MCF 10A (cell line): ENCODE measurements at regions not wholly inside any gene's neighbourhood (a gene's known extent, or its start where the extent isn't known, plus 50 kb on each side); places are given as distances from the start of the nearest gene placed in this dataset.

Experiments
- BruUV-seq: library from RNA; stranded (reverse); fragments of 400-500 nt; replicated peaks from 2 replicates; lab custom pipeline; 2021; lab: Mats Ljungman, UMichigan
- CTCF ChIA-PET: fragments of 300-600 bp; sonication (Branson Sonifier 250); formaldehyde crosslinking; extraction: SDS; loops from one replicate; lab custom pipeline; 2021; ENCODE audit warnings: antibody characterized with exemption, inconsistent platforms; lab: Yijun Ruan, JAX
- POLR2A ChIA-PET: fragments of 300-600, 350-650 bp; sonication (Branson Sonifier 250); formaldehyde crosslinking; extraction: SDS; loops from one replicate; lab custom pipeline; 2020; ENCODE audit warnings: antibody characterized with exemption, inconsistent platforms; lab: Yijun Ruan, JAX
- DNase-seq: peaks from one replicate; pipeline ENCODE4 v3.0.0-alpha.2; 2018; ENCODE audit not compliant: unreplicated experiment
- H3K27ac Mint-ChIP-seq: one replicate; pipeline ENCODE4 v1.8.0; 2022; ENCODE audit warnings: mild to moderate bottlenecking, low read depth, mixed read lengths; ENCODE audit not compliant: unreplicated experiment
- H3K27me3 Mint-ChIP-seq: one replicate; pipeline ENCODE4 v1.8.0; 2022; ENCODE audit warnings: mixed read lengths; ENCODE audit not compliant: insufficient read depth, unreplicated experiment
- H3K36me3 Mint-ChIP-seq: one replicate; pipeline ENCODE4 v1.8.0; 2022; ENCODE audit warnings: mild to moderate bottlenecking, moderate library complexity, mixed read lengths; ENCODE audit not compliant: insufficient read depth, unreplicated experiment
- H3K4me1 Mint-ChIP-seq: one replicate; pipeline ENCODE4 v1.8.0; 2022; ENCODE audit warnings: mixed read lengths; ENCODE audit not compliant: insufficient read depth, unreplicated experiment
- H3K4me3 Mint-ChIP-seq: one replicate; pipeline ENCODE4 v1.8.0; 2022; ENCODE audit warnings: mild to moderate bottlenecking, moderate library complexity, mixed read lengths; ENCODE audit not compliant: unreplicated experiment
- H3K9me3 Mint-ChIP-seq: one replicate; pipeline ENCODE4 v1.8.0; 2022; ENCODE audit warnings: mixed read lengths; ENCODE audit not compliant: unreplicated experiment
- CTCF ChIP-seq: fragments of 200-600 bp; IDR thresholded peaks from one replicate; pipeline ENCODE4 v1.8.0; 2022; ENCODE audit warnings: antibody characterized with exemption, mild to moderate bottlenecking; ENCODE audit not compliant: unreplicated experiment
- intact Hi-C: fragments of 100-400 bp; cut with micrococcal nuclease; formaldehyde crosslinking; loops from 2 replicates; pipeline ENCODE4 v1.14.1; 2022

- Mint-ChIP-seq H3K27ac (no peak overlapping the region), H3K4me1 (no peaks in the 10 kb centered on the region), H3K27me3 (no peaks in the 10 kb centered on the region), H3K4me3 (no peak overlapping the region), H3K36me3 (no peaks in the 10 kb centered on the region), H3K9me3 (no peaks in the 10 kb centered on the region)
- POLR2A ChIA-PET, result no interaction called here
- intact Hi-C loops, result no loop called here
- CTCF ChIA-PET, result interaction anchor here (0.6 kb wide), 1 partner anchor 179 kb away, joined by 3 read pairs; no protein-coding TSS in a partner anchor
- no peak for TF ChIP-seq CTCF
- DNase-seq, result no peak
- BruUV-seq, result no TSS peak
These were observed 170.1 kb upstream of the NECTIN3 start for GRCh38 chr3:110901536-110901935.

GRCh38 chr3:110902453-110903085 is 169.0 kb upstream of the NECTIN3 start:
- DNase-seq, result no peak
- H3K27me3 Mint-ChIP-seq, result no peaks in the 10 kb centered on the region
- no peak overlapping the region for H3K4me3 Mint-ChIP-seq
- ChIA-PET CTCF (no interaction called here), POLR2A (no interaction called here)
- H3K27ac Mint-ChIP-seq, result no peak overlapping the region
- no peaks in the 10 kb centered on the region for H3K9me3 Mint-ChIP-seq
- no peak for TF ChIP-seq CTCF
- H3K36me3 Mint-ChIP-seq, result no peaks in the 10 kb centered on the region
- intact Hi-C loops, result no loop called here
- BruUV-seq, result no TSS peak
- no peaks in the 10 kb centered on the region for H3K4me1 Mint-ChIP-seq

- no TSS peak for BruUV-seq
- H3K36me3 Mint-ChIP-seq, result peaks cover 3% of the 10 kb centered on the region
- TF ChIP-seq CTCF, result no peak
- H3K27me3 Mint-ChIP-seq, result no peaks in the 10 kb centered on the region
- DNase-seq, result no peak
- intact Hi-C loops, result no loop called here
- no peaks in the 10 kb centered on the region for H3K4me1 Mint-ChIP-seq
- no peak overlapping the region for H3K27ac Mint-ChIP-seq
- ChIA-PET POLR2A (no interaction called here), CTCF (interaction anchor here (0.6 kb wide), 1 partner anchor 177 kb away, joined by 3 read pairs; no protein-coding TSS in a partner anchor)
- H3K4me3 Mint-ChIP-seq, result no peak overlapping the region
- no peaks in the 10 kb centered on the region for H3K9me3 Mint-ChIP-seq
These were observed 167.7 kb upstream of the NECTIN3 start for GRCh38 chr3:110903771-110904519.

GRCh38 chr3:110904520-110904890 is 167.1 kb upstream of the NECTIN3 start:
- no peak for TF ChIP-seq CTCF
- H3K27me3 Mint-ChIP-seq, result no peaks in the 10 kb centered on the region
- H3K4me3 Mint-ChIP-seq, result no peak overlapping the region
- CTCF ChIA-PET, result no interaction called here
- POLR2A ChIA-PET, result no interaction called here
- no peaks in the 10 kb centered on the region for H3K9me3 Mint-ChIP-seq
- no TSS peak for BruUV-seq
- H3K27ac Mint-ChIP-seq, result no peak overlapping the region
- peaks cover 6% of the 10 kb centered on the region for H3K36me3 Mint-ChIP-seq
- DNase-seq, result no peak
- intact Hi-C loops, result no loop called here
- H3K4me1 Mint-ChIP-seq, result no peaks in the 10 kb centered on the region
